Mesenchymal stem cell (in vitro differentiated cells and primary cell): ENCODE measurements at regions not wholly inside any gene's neighbourhood (a gene's known extent, or its start where the extent isn't known, plus 50 kb on each side); places are given as distances from the start of the nearest gene placed in this dataset. TPM values are rescaled to one million over a fixed set of nuclear protein-coding genes. Genes with fewer than 3 reads are reported as not detected.
"Not testable (repeated sequence)": the region's sequence is repeated elsewhere in the genome, so short reads cannot be mapped to it uniquely, and the experiment has no call there.

Experiments used
- DNase-seq: peaks from one replicate; pipeline ENCODE4 v3.0.0-alpha.2; 2013
- H2AFZ ChIP-seq: one replicate; pipeline ENCODE4 v1.6.1; 2013; ENCODE audit warnings: low read depth, mild to moderate bottlenecking, control low read depth, inconsistent platforms, low read length, moderate library complexity
- H2AK5ac ChIP-seq: 2 replicates; pipeline ENCODE4 v1.6.1; 2013; ENCODE audit warnings: low read length, moderate library complexity, mild to moderate bottlenecking, inconsistent platforms; ENCODE audit not compliant: severe bottlenecking
- H2BK120ac ChIP-seq: one replicate; pipeline ENCODE4 v1.6.1; 2013; ENCODE audit warnings: low read depth, mild to moderate bottlenecking, inconsistent platforms, low read length, moderate library complexity
- H2BK12ac ChIP-seq, 2 experiments: one replicate each; pipeline ENCODE4 v1.6.1; 2013; ENCODE audit warnings: inconsistent platforms in 2 of 2, low read length in 2 of 2, mild to moderate bottlenecking in 2 of 2, moderate library complexity in 2 of 2, control low read depth in 1 of 2
- H2BK15ac ChIP-seq: one replicate; pipeline ENCODE4 v1.6.1; 2013; ENCODE audit warnings: mild to moderate bottlenecking, low read depth, inconsistent platforms; ENCODE audit not compliant: poor library complexity, severe bottlenecking
- H2BK5ac ChIP-seq: 2 replicates; pipeline ENCODE4 v1.6.1; 2013; ENCODE audit warnings: low read depth, mild to moderate bottlenecking, low read length, control low read depth, inconsistent platforms; ENCODE audit not compliant: poor library complexity, severe bottlenecking
- H3K14ac ChIP-seq, 2 experiments: one replicate each; pipeline ENCODE4 v1.6.1; 2013; ENCODE audit warnings: inconsistent platforms in 2 of 2, low read length in 2 of 2, control low read depth in 1 of 2, mild to moderate bottlenecking in 1 of 2, moderate library complexity in 1 of 2
- H3K18ac ChIP-seq, 2 experiments: one replicate each; pipeline ENCODE4 v1.6.1; 2013; ENCODE audit warnings: inconsistent platforms in 2 of 2, low read length in 2 of 2, control low read depth in 1 of 2, low read depth in 1 of 2, mild to moderate bottlenecking in 1 of 2
- H3K23ac ChIP-seq, 2 experiments: one replicate each; pipeline ENCODE4 v1.6.1; 2013; ENCODE audit warnings: inconsistent platforms in 2 of 2, low read length in 2 of 2, mild to moderate bottlenecking in 2 of 2, moderate library complexity in 2 of 2, control low read depth in 1 of 2
- H3K27ac ChIP-seq: 2 replicates; pipeline ENCODE4 v1.5.1; 2013; ENCODE audit warnings: mild to moderate bottlenecking, moderate library complexity, low read length, control low read depth, inconsistent platforms; ENCODE audit not compliant: poor library complexity, severe bottlenecking
- H3K27me3 ChIP-seq, 2 experiments: 2 replicates each; pipeline versions ENCODE4 v1.6.1 to v1.7.0; 2013; ENCODE audit warnings: low read length in 2 of 2, mild to moderate bottlenecking in 2 of 2, moderate library complexity in 2 of 2, control low read depth in 1 of 2, inconsistent platforms in 1 of 2; ENCODE audit not compliant: control insufficient read depth in 1 of 2, insufficient read depth in 1 of 2
- H3K36me3 ChIP-seq, 2 experiments: 2 replicates each; pipeline versions ENCODE4 v1.6.1 to v1.7.0; 2013; ENCODE audit warnings: low read length in 2 of 2, control low read depth in 1 of 2, inconsistent platforms in 1 of 2, low read depth in 1 of 2, mild to moderate bottlenecking in 1 of 2; ENCODE audit not compliant: insufficient read depth in 2 of 2, control insufficient read depth in 1 of 2
- H3K4ac ChIP-seq, 2 experiments: one replicate each; pipeline ENCODE4 v1.6.1; 2013; ENCODE audit warnings: inconsistent platforms in 2 of 2, low read length in 2 of 2, mild to moderate bottlenecking in 2 of 2, moderate library complexity in 2 of 2, control low read depth in 1 of 2, low read depth in 1 of 2
- H3K4me1 ChIP-seq: 2 replicates; pipeline ENCODE4 v1.6.1; 2013; ENCODE audit warnings: low read depth, low read length, control low read depth; ENCODE audit not compliant: control insufficient read depth, insufficient read depth
- H3K4me2 ChIP-seq: 2 replicates; pipeline ENCODE4 v1.6.1; 2013; ENCODE audit warnings: low read length, mild to moderate bottlenecking, inconsistent platforms; ENCODE audit not compliant: poor library complexity, severe bottlenecking
- H3K4me3 ChIP-seq, 2 experiments: 2 replicates each; pipeline versions ENCODE4 v1.5.1 to v1.7.0; 2013; ENCODE audit warnings: low read length in 2 of 2, mild to moderate bottlenecking in 2 of 2, control low read depth in 1 of 2, low read depth in 1 of 2; ENCODE audit not compliant: insufficient read depth in 1 of 2
- H3K79me1 ChIP-seq: replicated peaks from 2 replicates; pipeline ENCODE4 v1.6.1; 2013; ENCODE audit warnings: mild to moderate bottlenecking, control low read depth, low read length, inconsistent platforms; ENCODE audit not compliant: poor library complexity, severe bottlenecking
- H3K9ac ChIP-seq: 2 replicates; pipeline ENCODE4 v1.7.0; 2013; ENCODE audit warnings: mild to moderate bottlenecking, low read length, moderate library complexity
- H3K9me3 ChIP-seq: 2 replicates; pipeline ENCODE4 v1.7.0; 2013; ENCODE audit warnings: mild to moderate bottlenecking, low read length; ENCODE audit not compliant: control insufficient read depth
- H4K8ac ChIP-seq: one replicate; pipeline ENCODE4 v1.6.1; 2013; ENCODE audit warnings: inconsistent platforms, mild to moderate bottlenecking, low read length, moderate library complexity
- H4K91ac ChIP-seq: one replicate; pipeline ENCODE4 v1.6.1; 2013; ENCODE audit warnings: mild to moderate bottlenecking, low read length, inconsistent platforms
- WGBS: methylation state at CpG from one replicate; pipeline ENCODE4 v1.1.7; 2013; ENCODE audit warnings: mixed read lengths; 5-methylcytosine and 5-hydroxymethylcytosine counted together
- small RNA-seq: library from polyadenylated mRNA; stranded (forward); fragments of <200 nt; extraction: miRNeasy Mini kit (QIAGEN cat#:217004); gene quantifications from one replicate; pipeline ENCODE3, GENCODE V24; 2013; ENCODE audit warnings: low read depth

GRCh38 chrX:140022482-140022881 is 57.2 kb upstream of the CXorf66 start:
- no peaks in the 10 kb centered on the region for H3K27me3 ChIP-seq

GRCh38 chrX:140019134-140019533 is 53.8 kb upstream of the CXorf66 start:
- H2AFZ ChIP-seq, result not testable (repeated sequence)
- WGBS, result no CpG with 5 or more reads among the region's 3 CpGs

More at GRCh38 chrX:140022482-140022881, 57.2 kb upstream of the CXorf66 start:
- H3K14ac ChIP-seq, result no peak overlapping the region
- H2BK15ac ChIP-seq, result no peak overlapping the region
- no peak overlapping the region for H4K91ac ChIP-seq
- H3K36me3 ChIP-seq, result no peaks in the 10 kb centered on the region
- no peak overlapping the region for H2BK5ac ChIP-seq
- H3K4ac ChIP-seq, result no peak overlapping the region
- H3K79me1 ChIP-seq, result no peaks in the 10 kb centered on the region
- H2BK12ac ChIP-seq, result no peak overlapping the region
- no peak overlapping the region for H3K23ac ChIP-seq
- no peaks in the 10 kb centered on the region for H3K9me3 ChIP-seq
- H2AFZ ChIP-seq, result no peak overlapping the region
- H3K27ac ChIP-seq, result no peak overlapping the region
- no peak overlapping the region for H3K4me3 ChIP-seq
- no peak overlapping the region for H2AK5ac ChIP-seq
- H3K9ac ChIP-seq, result no peak overlapping the region
- WGBS, result 87% methylated on average over 1 of the region's 1 CpG
- no peak overlapping the region for H2BK120ac ChIP-seq
- DNase-seq, result no peak
- no peak overlapping the region for H3K18ac ChIP-seq
- no peaks in the 10 kb centered on the region for H3K4me1 ChIP-seq
- H4K8ac ChIP-seq, result no peak overlapping the region
- H3K4me2 ChIP-seq, result no peak overlapping the region

More at GRCh38 chrX:140019134-140019533, 53.8 kb upstream of the CXorf66 start:
- not testable (repeated sequence) for H3K18ac ChIP-seq, H3K36me3 ChIP-seq, H2BK12ac ChIP-seq, DNase-seq, H4K8ac ChIP-seq, H3K9me3 ChIP-seq, H2AK5ac ChIP-seq, H3K14ac ChIP-seq, H3K4me2 ChIP-seq, H2BK120ac ChIP-seq, H3K27ac ChIP-seq, H3K4me3 ChIP-seq, H2BK5ac ChIP-seq, H3K9ac ChIP-seq, H3K23ac ChIP-seq, H4K91ac ChIP-seq, H3K27me3 ChIP-seq, H3K4me1 ChIP-seq, H3K4ac ChIP-seq, H2BK15ac ChIP-seq, H3K79me1 ChIP-seq

Small RNA genes in the stretch of these regions (small RNA-seq; reads per million reads assigned to genes)
- not detected for gene RN7SL727P
